NB4 (cell line): ENCODE measurements at regions not wholly inside any gene's neighbourhood (a gene's known extent, or its start where the extent isn't known, plus 50 kb on each side); places are given as distances from the start of the nearest gene placed in this dataset.

Source experiments
- DNase-seq: peaks from one replicate; pipeline ENCODE4 v3.0.0; 2010; ENCODE audit warnings: low read depth
- H3K4me3 ChIP-seq: one replicate; pipeline ENCODE4 v1.5.1; 2011; ENCODE audit warnings: mild to moderate bottlenecking, low read depth, low read length, moderate library complexity
- CTCF ChIP-seq: IDR thresholded peaks from one replicate; pipeline ENCODE4 v1.5.1; 2012; ENCODE audit warnings: low read depth, low read length
- MAX ChIP-seq: IDR thresholded peaks from 2 replicates; pipeline ENCODE4 v1.6.1; 2011; ENCODE audit warnings: low read depth, low read length
- MYC ChIP-seq: IDR thresholded peaks from 2 replicates; pipeline ENCODE4 v1.6.1; 2011; ENCODE audit warnings: low read depth, low read length
- POLR2A ChIP-seq: IDR thresholded peaks from 2 replicates; pipeline ENCODE4 v1.6.1; 2011; ENCODE audit warnings: mild to moderate bottlenecking; ENCODE audit not compliant: insufficient read length; ENCODE audit errors: extremely low read depth

- no peak for DNase-seq
- TF ChIP-seq MAX (no peak), MYC (no peak), CTCF (no peak), POLR2A (no peak)
- H3K4me3 ChIP-seq, result no peak overlapping the region
Measured at GRCh38 chr6:111952274-111952673, 79.0 kb upstream of the FYN start.

GRCh38 chr6:111952821-111953540 is 79.7 kb upstream of the FYN start:
- TF ChIP-seq MAX (no peak), CTCF (no peak), MYC (no peak), POLR2A (no peak)

GRCh38 chr6:111956098-111956497 is 82.8 kb upstream of the FYN start:
- H3K4me3 ChIP-seq, result no peak overlapping the region
- TF ChIP-seq POLR2A (no peak), CTCF (no peak), MAX (no peak), MYC (no peak)
- DNase-seq, result no peak

More at GRCh38 chr6:111952821-111953540, 79.7 kb upstream of the FYN start:
- DNase-seq, result peak; percentile 38
- no peak overlapping the region for H3K4me3 ChIP-seq

GRCh38 chr6:111957623-111958315 is 84.5 kb upstream of the FYN start:
- H3K4me3 ChIP-seq, result no peak overlapping the region
- no peak for DNase-seq
- TF ChIP-seq MAX (no peak), MYC (no peak), CTCF (no peak), POLR2A (no peak)

- H3K4me3 ChIP-seq, result no peak overlapping the region
- peak; percentile 57 for DNase-seq
- TF ChIP-seq MAX (peak; percentile 45; the same call in 1 of the 2 replicates), CTCF (no peak)
Measured at GRCh38 chr6:111958534-111958933, 85.3 kb upstream of the FYN start.
